ENCODE measurements at regions not wholly inside any gene's neighbourhood (a gene's known extent, or its start where the extent isn't known, plus 50 kb on each side); places are given as distances from the start of the nearest gene placed in this dataset.

- no peak overlapping the region for H3K4me3 Mint-ChIP-seq
- H3K9me3 Mint-ChIP-seq = peaks cover 0 to 3% (median 0%) of the 10 kb centered on the region in 7 donors
- peaks cover 0 to 5% of the 10 kb centered on the region in 2 donors for H3K9me3 ChIP-seq (replicated peaks in 1 of 2; ENCODE audit: control insufficient read depth in 1 of 2, insufficient read depth in 1 of 2, low read length in 2 of 2)
- TF ChIP-seq CTCF (IDR thresholded peaks at IDR 0.05) = no peak
- 100% methylated on average over 3 of the region's 4 CpGs for WGBS (ENCODE audit: insufficient coverage)
- intact Hi-C loops (cut with micrococcal nuclease) = no loop called here
- H4K20me1 ChIP-seq (ENCODE audit: insufficient read depth, low read length) = no peaks in the 10 kb centered on the region
- no peak overlapping the region for H3K9ac ChIP-seq (ENCODE audit: insufficient read depth, low read length, poor library complexity, severe bottlenecking)
- H3K27ac ChIP-seq (ENCODE audit: low read depth in 1 of 2, low read length in 2 of 2) = no peak overlapping the region
- no peaks in the 10 kb centered on the region for H3K27me3 ChIP-seq (ENCODE audit: control insufficient read depth in 2 of 2, insufficient read depth in 2 of 2, low read length in 2 of 2)
- no peaks in the 10 kb centered on the region for H3K36me3 ChIP-seq (replicated peaks in 1 of 2; ENCODE audit: control insufficient read depth in 1 of 2, insufficient read depth in 2 of 2, low read length in 2 of 2)
- no peaks in the 10 kb centered on the region for H3K4me1 ChIP-seq (ENCODE audit: control insufficient read depth in 1 of 2, insufficient read depth in 2 of 2, low read length in 2 of 2)
- H3K36me3 Mint-ChIP-seq = no peaks in the 10 kb centered on the region
- H3K4me3 ChIP-seq (replicated peaks in 1 of 3; ENCODE audit: low read depth in 2 of 3, low read length in 3 of 3) = no peak overlapping the region
- H3K4me2 ChIP-seq (replicated peaks; ENCODE audit: extremely low read depth, low read length, poor library complexity, severe bottlenecking) = no peak overlapping the region
- H3K27ac Mint-ChIP-seq = no peak overlapping the region
- no peaks in the 10 kb centered on the region for H3K4me1 Mint-ChIP-seq
- no peak overlapping the region for H2AFZ ChIP-seq (ENCODE audit: insufficient read depth, low read depth, low read length, poor library complexity, severe bottlenecking)
- H3K27me3 Mint-ChIP-seq (ENCODE audit: low read depth in 3 of 3) = peaks cover 1 to 5% (median 2%) of the 10 kb centered on the region in 3 donors
- no peaks in the 10 kb centered on the region for H3K79me2 ChIP-seq (ENCODE audit: insufficient read depth, low read length)
- DNase-seq = no peak
These were observed 460.7 kb upstream of the RASGRP1 start for GRCh38 chr15:39025321-39025720.

- H4K20me1 ChIP-seq (ENCODE audit: insufficient read depth, low read length) = no peaks in the 10 kb centered on the region
- no peak overlapping the region for H3K4me3 ChIP-seq (replicated peaks in 1 of 3; ENCODE audit: low read depth in 2 of 3, low read length in 3 of 3)
- H3K36me3 ChIP-seq (replicated peaks in 1 of 2; ENCODE audit: control insufficient read depth in 1 of 2, insufficient read depth in 2 of 2, low read length in 2 of 2) = no peaks in the 10 kb centered on the region
- H3K9me3 Mint-ChIP-seq = peaks cover 0 to 3% (median 0%) of the 10 kb centered on the region in 7 donors
- no peaks in the 10 kb centered on the region for H3K4me1 Mint-ChIP-seq
- H3K9me3 ChIP-seq (replicated peaks in 1 of 2; ENCODE audit: control insufficient read depth in 1 of 2, insufficient read depth in 1 of 2, low read length in 2 of 2) = peaks cover 0 to 5% of the 10 kb centered on the region in 2 donors
- H3K9ac ChIP-seq (ENCODE audit: insufficient read depth, low read length, poor library complexity, severe bottlenecking) = no peak overlapping the region
- H3K27ac Mint-ChIP-seq = no peak overlapping the region
- H2AFZ ChIP-seq (ENCODE audit: insufficient read depth, low read depth, low read length, poor library complexity, severe bottlenecking) = no peak overlapping the region
- H3K4me2 ChIP-seq (replicated peaks; ENCODE audit: extremely low read depth, low read length, poor library complexity, severe bottlenecking) = no peak overlapping the region
- intact Hi-C loops (cut with micrococcal nuclease) = no loop called here
- no peak overlapping the region for H3K27ac ChIP-seq (ENCODE audit: low read depth in 1 of 2, low read length in 2 of 2)
- no peak overlapping the region for H3K4me3 Mint-ChIP-seq
- H3K79me2 ChIP-seq (ENCODE audit: insufficient read depth, low read length) = no peaks in the 10 kb centered on the region
- H3K27me3 ChIP-seq (ENCODE audit: control insufficient read depth in 2 of 2, insufficient read depth in 2 of 2, low read length in 2 of 2) = no peaks in the 10 kb centered on the region
- peaks cover 1 to 5% (median 2%) of the 10 kb centered on the region in 3 donors for H3K27me3 Mint-ChIP-seq (ENCODE audit: low read depth in 3 of 3)
- no peak for DNase-seq
- H3K4me1 ChIP-seq (ENCODE audit: control insufficient read depth in 1 of 2, insufficient read depth in 2 of 2, low read length in 2 of 2) = no peaks in the 10 kb centered on the region
- no peaks in the 10 kb centered on the region for H3K36me3 Mint-ChIP-seq
- WGBS (ENCODE audit: insufficient coverage) = no CpG with 5 or more reads among the region's 1 CpG
- TF ChIP-seq CTCF (IDR thresholded peaks at IDR 0.05) = no peak
These were observed 461.3 kb upstream of the RASGRP1 start for GRCh38 chr15:39025881-39026280.
